HG02610 (cell line): ENCODE measurements at regions not wholly inside any gene's neighbourhood (a gene's known extent, or its start where the extent isn't known, plus 50 kb on each side); places are given as distances from the start of the nearest gene placed in this dataset.

Source experiments
- ATAC-seq: cut with Tn5 transposase; IDR thresholded peaks from one replicate; pipeline ENCODE4 v1.9.1; 2021; ENCODE audit warnings: mild to moderate bottlenecking, moderate library complexity; ENCODE audit not compliant: unreplicated experiment

- no peak for ATAC-seq
Measured at GRCh38 chr7:70846208-70846607, 285.7 kb upstream of the GALNT17 start.

DNA sequence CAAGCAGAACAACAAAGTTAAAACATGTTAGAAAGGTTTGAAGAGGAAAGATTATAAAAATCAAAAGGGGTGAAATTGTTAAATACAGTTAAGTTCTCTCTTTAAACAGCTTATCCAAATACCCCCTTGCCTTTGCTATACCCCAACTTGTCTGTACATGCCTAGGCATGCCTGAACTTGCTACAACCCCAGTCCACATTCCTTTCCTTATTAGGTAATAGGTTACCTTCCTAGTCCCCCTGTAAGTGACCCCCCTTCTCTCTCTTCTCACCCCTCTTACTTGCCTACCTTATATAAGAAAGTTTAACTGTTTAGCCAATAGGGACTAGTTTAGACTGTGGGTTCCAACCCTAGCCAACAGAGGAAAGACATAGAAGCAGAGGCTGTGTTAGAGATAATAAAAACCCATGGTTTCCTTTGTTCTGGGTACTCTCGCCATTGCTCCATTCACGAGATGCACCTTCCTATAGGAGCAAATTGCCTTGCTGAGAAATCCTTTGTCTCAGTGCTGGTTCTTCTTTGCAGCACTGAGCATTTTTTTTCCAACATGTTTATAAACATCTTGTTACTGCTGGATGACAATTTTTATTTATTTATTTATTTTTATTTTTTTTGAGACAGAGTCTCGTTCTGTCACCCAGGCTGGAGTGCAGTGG, 282.2 kb upstream of the GALNT17 start:
- ATAC-seq = no peak

DNA sequence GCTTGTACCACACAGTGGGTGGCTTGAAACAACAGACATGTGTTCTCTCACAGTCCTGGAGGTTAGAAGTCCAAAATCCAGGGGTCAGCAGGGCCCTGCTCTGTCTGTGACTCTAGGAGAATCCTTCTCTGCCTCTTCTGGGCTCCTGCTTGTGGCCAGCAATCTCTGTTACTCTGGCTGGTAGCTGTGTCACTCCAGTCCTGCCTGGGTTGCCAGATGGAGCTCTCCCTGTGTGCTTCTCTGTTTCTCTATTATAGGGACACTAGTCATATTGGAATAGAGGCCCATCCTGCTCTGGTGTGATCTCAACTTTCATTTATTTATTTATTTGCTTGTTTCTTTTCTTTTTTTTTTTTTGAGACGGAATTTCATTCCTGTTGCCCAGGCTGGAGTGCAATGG, 276.6 kb upstream of the GALNT17 start:
- no peak for ATAC-seq

GRCh38 chr7:70856901-70857630, 274.9 kb upstream of the GALNT17 start:
- ATAC-seq = no peak

DNA sequence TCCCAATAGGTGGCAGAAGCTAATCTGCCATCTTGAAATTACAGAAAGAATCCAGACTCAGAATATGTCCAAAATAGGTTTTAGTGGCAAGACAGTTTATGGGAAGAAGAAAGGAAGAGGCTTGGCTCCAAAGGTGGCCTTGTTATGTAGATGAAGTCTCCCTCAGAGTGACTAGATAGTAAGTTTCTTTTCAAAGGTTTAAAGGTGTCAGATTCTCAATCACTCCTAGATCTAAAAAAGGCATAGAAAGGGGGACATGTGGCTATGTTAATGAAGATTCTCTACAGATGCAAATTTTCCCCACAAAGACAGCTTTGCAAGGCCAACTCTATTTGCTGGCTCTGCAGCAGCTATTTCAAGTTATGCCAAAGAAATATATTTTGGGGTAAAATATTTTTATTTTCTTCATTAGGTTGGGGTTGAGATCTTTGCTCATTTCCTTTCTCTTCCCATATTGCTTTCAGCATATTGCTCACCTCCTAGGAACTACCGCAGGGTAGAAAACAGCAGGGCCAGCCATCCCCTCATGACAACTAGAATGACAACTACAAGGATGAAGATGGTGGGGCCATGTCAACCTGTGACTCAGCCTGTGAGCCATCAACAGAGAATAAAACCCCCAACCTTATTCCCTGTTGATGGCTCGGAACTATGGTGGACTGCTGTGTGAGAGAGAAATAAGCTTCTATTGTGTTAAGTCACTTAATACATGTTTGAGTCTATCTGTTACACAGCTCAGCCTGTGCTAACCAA, 274.0 kb upstream of the GALNT17 start:
- no peak for ATAC-seq

DNA sequence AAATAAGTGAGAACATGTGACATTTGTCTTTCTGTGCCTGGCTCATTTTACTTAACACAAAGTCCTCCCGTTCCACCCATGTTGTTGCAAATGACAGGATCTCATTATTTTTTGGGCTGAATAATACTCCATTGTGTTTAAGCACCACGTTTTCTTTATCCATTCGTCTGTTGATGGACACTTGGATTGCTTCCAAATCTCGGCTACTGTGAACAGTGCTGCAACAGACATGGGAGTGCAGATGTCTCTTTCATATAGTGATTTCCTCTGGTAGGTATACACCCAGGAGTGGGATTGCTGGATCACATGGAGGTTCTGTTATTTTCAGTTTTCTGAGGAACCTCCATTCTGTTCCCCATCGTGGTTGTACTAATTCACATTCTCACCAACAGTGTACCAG, 264.4 kb upstream of the GALNT17 start:
- ATAC-seq = no peak

DNA sequence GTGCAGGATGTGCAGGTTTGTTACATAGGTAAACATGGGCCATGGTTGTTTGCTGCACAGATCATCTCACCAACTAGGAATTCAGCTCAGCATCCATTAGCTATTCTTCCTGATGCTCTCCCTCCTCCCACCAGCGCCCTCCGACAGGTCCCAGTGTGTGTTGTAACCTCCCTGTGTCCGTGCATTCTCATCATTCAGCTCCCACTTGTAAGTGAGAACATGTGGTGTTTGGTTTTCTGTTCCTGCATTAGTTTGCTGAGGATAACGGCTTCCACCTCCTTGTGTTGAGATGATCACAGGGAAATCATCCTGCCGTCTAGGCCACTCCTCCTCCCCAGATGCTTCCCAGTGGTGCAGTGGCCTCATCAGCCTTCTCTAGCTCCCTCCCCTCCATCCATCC, 261.6 kb upstream of the GALNT17 start:
- no peak for ATAC-seq

DNA sequence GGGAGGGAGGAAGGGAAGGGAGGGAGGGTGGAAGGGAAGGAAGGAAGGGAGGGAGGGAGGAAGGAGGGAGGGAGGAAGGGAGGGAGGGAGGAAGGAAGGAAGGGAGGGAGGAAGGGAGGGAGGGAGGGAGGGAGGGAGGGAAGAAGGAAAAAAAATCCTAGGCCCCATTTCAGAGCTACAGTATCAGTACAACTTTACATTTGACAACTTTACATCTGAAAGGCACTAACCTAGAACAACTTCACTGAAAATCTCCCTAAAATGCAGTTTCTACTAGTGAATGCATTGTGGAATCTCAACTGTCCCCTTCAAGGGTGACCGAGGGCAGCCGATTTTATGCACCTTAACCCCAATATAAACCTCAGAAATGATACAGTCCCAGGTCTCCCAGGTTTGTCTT, 259.8 kb upstream of the GALNT17 start:
- no peak for ATAC-seq

- ATAC-seq = no peak
Measured at GRCh38 chr7:70881167-70881847, 250.6 kb upstream of the GALNT17 start.

DNA sequence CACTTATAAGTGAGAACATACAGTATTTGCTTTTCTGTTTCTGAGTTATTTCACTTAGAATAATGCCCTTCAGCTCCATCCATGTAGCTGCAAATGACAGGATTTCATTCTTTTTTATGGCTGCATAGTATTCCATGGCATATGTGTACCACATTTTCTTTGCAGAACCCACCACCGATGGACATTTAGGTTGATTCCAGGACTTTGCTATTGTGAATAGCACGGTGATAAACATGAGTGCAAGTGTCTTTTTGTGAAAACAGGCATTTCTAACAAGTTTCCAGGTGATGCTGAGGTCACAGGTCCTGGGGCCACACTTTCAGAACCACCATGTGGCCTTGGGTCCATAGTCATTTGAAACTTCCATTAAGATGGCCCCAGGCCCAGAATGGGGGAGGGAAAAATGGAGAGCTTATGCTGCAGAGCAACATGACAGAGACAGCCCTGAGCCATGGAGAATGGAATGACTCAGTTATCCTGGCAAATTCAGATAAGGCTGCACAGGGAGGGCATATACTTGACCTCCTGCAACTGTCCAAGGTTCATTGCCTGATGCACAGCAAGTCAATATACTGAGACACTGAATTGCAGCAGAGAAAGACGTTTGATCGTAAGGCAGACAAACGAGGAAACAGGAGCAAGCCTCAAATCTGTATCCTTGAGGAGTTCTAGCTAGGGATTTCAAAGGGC, 248.0 kb upstream of the GALNT17 start:
- ATAC-seq = no peak

DNA sequence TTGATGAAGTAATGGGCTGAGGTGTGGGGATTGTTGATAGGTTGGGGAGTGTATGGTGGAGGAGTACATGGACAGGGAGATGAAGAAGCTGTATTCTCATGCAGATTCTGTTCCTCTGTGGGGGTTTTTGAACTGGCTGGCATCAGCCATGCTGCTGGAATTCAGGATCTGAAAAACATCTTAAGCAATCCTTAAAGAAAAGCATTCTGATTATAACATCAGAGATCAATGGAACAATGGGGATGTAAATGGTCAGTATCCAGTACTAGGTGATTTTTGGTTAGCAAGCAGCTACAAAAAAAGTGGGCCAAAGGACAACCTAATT, 247.5 kb upstream of the GALNT17 start:
- no peak for ATAC-seq

GRCh38 chr7:70884809-70885208, 247.1 kb upstream of the GALNT17 start:
- no peak for ATAC-seq

GRCh38 chr7:70886547-70886946, 245.4 kb upstream of the GALNT17 start:
- no peak for ATAC-seq

DNA sequence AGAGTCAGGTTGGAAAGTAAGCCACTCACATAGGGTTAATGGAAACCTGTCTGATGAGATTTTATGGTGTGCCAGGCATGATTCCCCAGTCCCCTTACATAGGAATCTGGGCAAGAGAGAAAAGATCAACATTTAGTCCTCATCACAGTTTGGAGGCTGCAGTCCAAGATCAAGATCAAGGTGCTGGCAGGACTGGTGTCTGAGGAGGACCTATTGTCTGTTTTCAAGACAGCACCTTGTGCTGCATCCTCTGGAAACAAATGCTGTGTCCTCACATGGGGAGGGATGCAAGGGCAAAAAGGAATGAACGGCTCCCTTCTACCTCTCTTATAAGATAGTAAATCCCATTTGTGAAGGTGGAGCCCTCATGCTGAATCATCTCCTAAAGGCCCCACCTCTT, 244.8 kb upstream of the GALNT17 start:
- no peak for ATAC-seq

GRCh38 chr7:70890147-70890969, 241.6 kb upstream of the GALNT17 start:
- ATAC-seq = peak; percentile 70

- no peak for ATAC-seq
Measured at GRCh38 chr7:70893422-70893821, 238.5 kb upstream of the GALNT17 start.

- no peak for ATAC-seq
Measured at GRCh38 chr7:70893971-70894715, 237.8 kb upstream of the GALNT17 start.

DNA sequence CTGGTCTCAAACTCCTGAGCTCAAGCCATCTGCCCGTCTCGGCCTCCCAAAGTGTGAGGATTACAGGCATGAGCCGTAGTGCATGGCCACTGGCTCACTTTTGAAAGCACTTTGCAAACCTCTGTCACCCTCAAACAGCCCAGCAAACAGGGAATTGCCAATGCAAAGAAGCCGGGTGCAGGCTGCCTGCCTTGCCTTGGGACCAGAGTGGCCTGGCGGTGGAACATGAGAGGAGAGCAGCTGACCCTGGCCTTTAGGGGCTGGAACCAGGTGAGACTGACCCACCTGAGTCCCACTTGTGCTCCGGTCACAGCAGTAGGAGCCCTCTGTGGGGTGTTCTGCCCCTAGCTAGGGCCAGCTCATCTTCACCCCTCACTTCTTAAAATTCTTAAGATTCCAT, 237.1 kb upstream of the GALNT17 start:
- no peak for ATAC-seq
